H9 (cell line): ENCODE measurements at regions not wholly inside any gene's neighbourhood (a gene's known extent, or its start where the extent isn't known, plus 50 kb on each side); places are given as distances from the start of the nearest gene placed in this dataset.

Experiments used
- DNase-seq: peaks from one replicate; pipeline ENCODE4 v3.0.0-alpha.2; 2017
- H2AFZ ChIP-seq: one replicate; pipeline ENCODE4 v1.6.1; 2013; ENCODE audit warnings: mild to moderate bottlenecking, low read length, control low read depth, moderate library complexity
- H2AK5ac ChIP-seq: 2 replicates; pipeline ENCODE4 v1.6.1; 2013; ENCODE audit warnings: low read length, control low read depth, mixed read lengths; ENCODE audit not compliant: insufficient read length
- H2BK120ac ChIP-seq: one replicate; pipeline ENCODE4 v1.6.1; 2013; ENCODE audit warnings: low read depth, mild to moderate bottlenecking, low read length, control low read depth, inconsistent platforms; ENCODE audit not compliant: poor library complexity, severe bottlenecking
- H2BK12ac ChIP-seq: 2 replicates; pipeline ENCODE4 v1.6.1; 2013; ENCODE audit warnings: low read length, control low read depth, mixed read lengths, low read depth; ENCODE audit not compliant: insufficient read length
- H2BK15ac ChIP-seq: 2 replicates; pipeline ENCODE4 v1.6.1; 2013; ENCODE audit warnings: low read depth, low read length, control low read depth
- H2BK20ac ChIP-seq: one replicate; pipeline ENCODE4 v1.6.1; 2013; ENCODE audit warnings: low read depth, mild to moderate bottlenecking, low read length, control low read depth, inconsistent platforms; ENCODE audit not compliant: poor library complexity, severe bottlenecking
- H2BK5ac ChIP-seq: 2 replicates; pipeline ENCODE4 v1.6.1; 2013; ENCODE audit warnings: low read length, control low read depth, mixed read lengths; ENCODE audit not compliant: insufficient read length
- H3K14ac ChIP-seq: 2 replicates; pipeline ENCODE4 v1.6.1; 2013; ENCODE audit warnings: low read length, control low read depth; ENCODE audit not compliant: insufficient read depth
- H3K18ac ChIP-seq: 2 replicates; pipeline ENCODE4 v1.6.1; 2013; ENCODE audit warnings: low read depth, mild to moderate bottlenecking, mixed read lengths, low read length, control low read depth; ENCODE audit not compliant: insufficient read length
- H3K23ac ChIP-seq: 2 replicates; pipeline ENCODE4 v1.6.1; 2013; ENCODE audit warnings: low read length, control low read depth, mixed read lengths, low read depth; ENCODE audit not compliant: insufficient read length
- H3K23me2 ChIP-seq: 2 replicates; pipeline ENCODE4 v1.6.1; 2013; ENCODE audit warnings: low read depth, mild to moderate bottlenecking, mixed read lengths, low read length, control low read depth; ENCODE audit not compliant: insufficient read length, poor library complexity, severe bottlenecking
- H3K27ac ChIP-seq: 2 replicates; pipeline ENCODE4 v1.5.1; 2013; ENCODE audit warnings: low read length, control low read depth, mixed read lengths, low read depth; ENCODE audit not compliant: insufficient read length
- H3K27me3 ChIP-seq: 2 replicates; pipeline ENCODE4 v1.6.1; 2013; ENCODE audit warnings: low read length, control low read depth, inconsistent platforms; ENCODE audit not compliant: insufficient read depth
- H3K4ac ChIP-seq: 2 replicates; pipeline ENCODE4 v1.6.1; 2013; ENCODE audit warnings: low read depth, mild to moderate bottlenecking, control low read depth, inconsistent platforms, low read length, moderate library complexity
- H3K4me1 ChIP-seq: 2 replicates; pipeline ENCODE4 v1.6.1; 2013; ENCODE audit warnings: low read length, control low read depth, inconsistent platforms; ENCODE audit not compliant: insufficient read depth
- H3K4me2 ChIP-seq: 2 replicates; pipeline ENCODE4 v1.6.1; 2013; ENCODE audit warnings: low read length, control low read depth, mixed read lengths; ENCODE audit not compliant: insufficient read length, insufficient read depth
- H3K56ac ChIP-seq: 2 replicates; pipeline ENCODE4 v1.6.1; 2013; ENCODE audit warnings: low read depth, mild to moderate bottlenecking, mixed read lengths, low read length, control low read depth; ENCODE audit not compliant: insufficient read length
- H3K79me1 ChIP-seq: 2 replicates; pipeline ENCODE4 v1.6.1; 2013; ENCODE audit warnings: low read depth, mild to moderate bottlenecking, moderate library complexity, low read length, control low read depth, inconsistent platforms; ENCODE audit not compliant: insufficient read depth, poor library complexity, severe bottlenecking
- H3K79me2 ChIP-seq: 2 replicates; pipeline ENCODE4 v1.6.1; 2013; ENCODE audit warnings: low read length, control low read depth, inconsistent platforms; ENCODE audit not compliant: insufficient read depth
- H3K9ac ChIP-seq: 2 replicates; pipeline ENCODE4 v1.6.1; 2013; ENCODE audit warnings: low read length, control low read depth, mixed read lengths; ENCODE audit not compliant: insufficient read length; ENCODE audit errors: extremely low read depth
- H3K9me3 ChIP-seq: one replicate; pipeline ENCODE4 v1.6.1; 2013; ENCODE audit warnings: low read depth, low read length, inconsistent platforms; ENCODE audit not compliant: control insufficient read depth
- H3T11ph ChIP-seq: one replicate; pipeline ENCODE4 v1.6.1; 2013; ENCODE audit warnings: mild to moderate bottlenecking, low read length, control low read depth, inconsistent platforms
- H4K20me1 ChIP-seq: one replicate; pipeline ENCODE4 v1.6.1; 2013; ENCODE audit not compliant: control insufficient read depth, insufficient read length, insufficient read depth
- H4K5ac ChIP-seq: 2 replicates; pipeline ENCODE4 v1.6.1; 2013; ENCODE audit warnings: low read depth, mild to moderate bottlenecking, mixed read lengths, low read length, control low read depth; ENCODE audit not compliant: insufficient read length
- H4K8ac ChIP-seq: replicated peaks from 2 replicates; pipeline ENCODE4 v1.6.1; 2013; ENCODE audit warnings: low read length, control low read depth, mixed read lengths, low read depth; ENCODE audit not compliant: insufficient read length
- H4K91ac ChIP-seq: 2 replicates; pipeline ENCODE4 v1.6.1; 2013; ENCODE audit warnings: low read depth, mild to moderate bottlenecking, moderate library complexity, mixed read lengths, low read length, control low read depth; ENCODE audit not compliant: insufficient read length
- H3K27ac Mint-ChIP-seq, 3 experiments: 2 replicates in 2 of 3; 3 replicates in 1 of 3; pipeline ENCODE4 v1.8.0; 2020 to 2021; ENCODE audit warnings: mixed read lengths in 3 of 3, mild to moderate bottlenecking in 1 of 3, moderate library complexity in 1 of 3
- H3K27me3 Mint-ChIP-seq: 2 replicates; pipeline ENCODE4 v1.8.0; 2021; ENCODE audit warnings: low read depth, mild to moderate bottlenecking, moderate library complexity, mixed read lengths
- H3K36me3 Mint-ChIP-seq, 3 experiments: 2 replicates in 2 of 3; 3 replicates in 1 of 3; pipeline ENCODE4 v1.8.0; 2020 to 2021; ENCODE audit warnings: low read depth in 3 of 3, mixed read lengths in 3 of 3; ENCODE audit not compliant: insufficient read depth in 1 of 3
- H3K4me1 Mint-ChIP-seq, 2 experiments: 2 replicates each; pipeline ENCODE4 v1.8.0; 2020; ENCODE audit warnings: mixed read lengths in 2 of 2
- H3K4me3 Mint-ChIP-seq, 2 experiments: 2 replicates in 1 of 2; 3 replicates in 1 of 2; pipeline ENCODE4 v1.8.0; 2020 to 2021; ENCODE audit warnings: mild to moderate bottlenecking in 2 of 2, mixed read lengths in 2 of 2, moderate library complexity in 1 of 2
- H3K9me3 Mint-ChIP-seq, 2 experiments: 2 replicates in 1 of 2; 3 replicates in 1 of 2; pipeline ENCODE4 v1.8.0; 2020; ENCODE audit warnings: mild to moderate bottlenecking in 2 of 2, mixed read lengths in 2 of 2, moderate library complexity in 1 of 2
- CTCF ChIP-seq: fragments of 200-600 bp; sonication (generic); conservative IDR thresholded peaks from 3 replicates; pipeline ENCODE4 v1.8.0; 2021; ENCODE audit warnings: antibody characterized with exemption, mild to moderate bottlenecking
- WGBS: extraction: QIAGEN DNeasy Blood & Tissue Kit; methylation state at CpG from one replicate; pipeline ENCODE4 v1.1.7; 2013; ENCODE audit warnings: missing lambda C conversion rate, low lambda C conversion rate, mixed read lengths; ENCODE audit not compliant: insufficient read length; ENCODE audit errors: extremely low coverage; 5-methylcytosine and 5-hydroxymethylcytosine counted together

- no peak overlapping the region for H3K27ac Mint-ChIP-seq
Observed at GRCh38 chr12:97046901-97047300, 139.8 kb downstream of the NEDD1 start.

More at GRCh38 chr12:97046901-97047300, 139.8 kb downstream of the NEDD1 start:
- Histone ChIP-seq H2AK5ac (no peak overlapping the region), H4K5ac (no peak overlapping the region), H3K9me3 (no peaks in the 10 kb centered on the region), H2BK120ac (no peak overlapping the region), H3K79me1 (no peaks in the 10 kb centered on the region), H4K91ac (no peak overlapping the region), H4K20me1 (no peaks in the 10 kb centered on the region), H3K27ac (no peak overlapping the region), H3K4me1 (peaks cover 3% of the 10 kb centered on the region), H3K18ac (no peak overlapping the region), H3T11ph (no peak overlapping the region), H2BK15ac (no peak overlapping the region), H3K9ac (no peak overlapping the region), H2AFZ (no peak overlapping the region), H3K79me2 (no peaks in the 10 kb centered on the region), H4K8ac (no peak overlapping the region), H3K23ac (no peak overlapping the region), H3K23me2 (no peaks in the 10 kb centered on the region), H2BK20ac (no peak overlapping the region), H2BK12ac (no peak overlapping the region), H2BK5ac (no peak overlapping the region), H3K4ac (no peak overlapping the region), H3K27me3 (no peaks in the 10 kb centered on the region), H3K14ac (no peak overlapping the region), H3K56ac (no peak overlapping the region), H3K4me2 (no peak overlapping the region)
- no peaks in the 10 kb centered on the region for H3K9me3 Mint-ChIP-seq
- no peak overlapping the region for H3K4me3 Mint-ChIP-seq
- H3K36me3 Mint-ChIP-seq = peaks cover 0 to 1% (median 0%) of the 10 kb centered on the region in 3 experiments; a peak in 1 of 7 replicates
- WGBS = no CpG with 5 or more reads among the region's 1 CpG
- no peaks in the 10 kb centered on the region for H3K27me3 Mint-ChIP-seq
- peaks cover 26 to 32% of the 10 kb centered on the region in 2 experiments for H3K4me1 Mint-ChIP-seq
- DNase-seq = no peak
- no peak for TF ChIP-seq CTCF
